Activated CD4-positive, alpha-beta T cell treated with anti-CD3 and anti-CD28 coated beads, Interleukin-2, amount 50 U/mL, for 1 hour (primary cell): ENCODE measurements at regions not wholly inside any gene's neighbourhood (a gene's known extent, or its start where the extent isn't known, plus 50 kb on each side); places are given as distances from the start of the nearest gene placed in this dataset.
"Not testable (repeated sequence)": the region's sequence is repeated elsewhere in the genome, so short reads cannot be mapped to it uniquely, and the experiment has no call there.

Experiments used
- DNase-seq: peaks from one replicate; pipeline ENCODE4 v3.0.0-alpha.2; 2020

DNA sequence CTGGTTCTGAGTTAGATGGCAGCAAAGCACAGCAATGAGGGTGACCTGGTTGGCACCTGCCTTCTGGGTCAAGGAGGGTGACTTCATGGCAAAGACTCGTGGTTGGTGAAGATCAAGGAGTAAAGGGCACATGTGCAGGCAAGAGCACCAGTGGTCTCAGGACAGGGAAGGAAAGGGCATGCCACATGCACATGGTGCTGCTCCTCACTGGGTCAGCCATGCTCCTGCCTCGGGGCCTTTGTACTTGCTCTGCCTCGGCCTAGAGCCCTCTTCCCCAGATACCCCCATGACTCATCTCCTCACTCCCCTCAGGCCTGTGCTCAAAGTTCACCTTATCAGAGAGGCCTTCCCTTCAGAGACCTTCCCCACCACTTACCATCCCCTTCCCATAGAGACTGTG, 106.7 kb upstream of the KDM7A start:
- no peak for DNase-seq

DNA sequence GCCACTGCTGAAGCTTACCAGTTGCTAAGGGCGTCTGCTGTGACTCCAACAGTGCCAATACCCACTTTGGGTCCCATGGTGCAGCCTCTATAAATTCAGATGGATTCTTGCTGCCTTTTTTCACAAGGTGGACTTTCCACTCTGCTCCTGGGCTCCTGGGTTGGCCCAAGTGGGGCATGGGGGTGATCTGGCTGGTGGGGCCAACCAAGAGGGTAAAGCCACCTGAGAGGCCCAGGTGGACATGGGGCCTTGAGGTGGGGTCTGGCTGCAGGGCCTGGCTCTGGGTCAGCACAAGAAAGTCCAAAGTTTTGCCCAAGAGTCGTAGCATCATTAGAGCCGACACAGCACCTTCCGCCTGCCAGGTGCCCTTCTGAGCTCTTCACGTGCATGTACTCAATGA, 105.2 kb upstream of the KDM7A start:
- no peak for DNase-seq

- no peak for DNase-seq
These were observed 104.5 kb upstream of the KDM7A start for GRCh38 chr7:140281255-140281654.

- no peak for DNase-seq
These were observed 99.2 kb upstream of the KDM7A start for GRCh38 chr7:140276001-140276400.

DNA sequence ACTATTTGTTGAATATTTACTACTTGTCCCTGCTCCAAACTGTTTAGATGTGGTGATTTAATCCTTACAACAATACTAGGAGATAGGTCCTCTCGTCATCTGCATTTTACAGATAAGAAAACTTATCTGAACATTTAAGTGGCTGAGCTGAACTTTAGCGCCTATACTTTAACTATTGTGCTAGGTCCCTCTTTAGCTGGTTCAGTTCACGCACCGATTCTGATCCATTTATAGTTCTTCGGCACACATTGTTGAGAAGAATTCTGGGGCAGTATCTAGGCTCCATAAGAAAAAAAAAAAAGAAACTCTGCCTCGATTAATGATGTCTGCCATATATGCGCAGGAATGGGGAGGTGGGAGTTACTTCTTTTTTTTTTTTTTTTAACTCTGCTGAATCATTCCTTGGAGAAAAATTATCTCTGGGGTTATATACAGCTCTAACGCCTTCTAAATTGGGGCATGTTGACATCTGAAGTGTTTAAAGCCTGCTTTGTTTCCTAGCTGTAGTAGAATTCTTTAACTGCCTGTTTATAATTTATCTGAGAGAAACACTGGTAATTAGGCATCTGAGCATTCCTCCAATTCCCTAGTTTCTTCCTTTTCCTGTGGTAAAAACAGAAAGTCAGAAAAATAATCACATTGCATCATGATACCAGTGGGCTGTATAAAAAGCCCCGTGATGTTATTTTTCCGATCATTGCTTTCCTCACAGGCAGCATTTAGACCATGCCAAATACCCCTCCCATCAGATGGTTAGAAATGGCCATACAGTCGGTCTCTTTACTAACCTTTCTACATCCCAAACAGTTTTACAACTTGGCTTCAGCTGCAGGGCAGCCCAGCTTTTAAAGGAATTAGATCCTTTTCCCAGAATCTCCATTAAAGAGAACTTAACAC, 98.5 kb upstream of the KDM7A start:
- DNase-seq, result no peak

DNA sequence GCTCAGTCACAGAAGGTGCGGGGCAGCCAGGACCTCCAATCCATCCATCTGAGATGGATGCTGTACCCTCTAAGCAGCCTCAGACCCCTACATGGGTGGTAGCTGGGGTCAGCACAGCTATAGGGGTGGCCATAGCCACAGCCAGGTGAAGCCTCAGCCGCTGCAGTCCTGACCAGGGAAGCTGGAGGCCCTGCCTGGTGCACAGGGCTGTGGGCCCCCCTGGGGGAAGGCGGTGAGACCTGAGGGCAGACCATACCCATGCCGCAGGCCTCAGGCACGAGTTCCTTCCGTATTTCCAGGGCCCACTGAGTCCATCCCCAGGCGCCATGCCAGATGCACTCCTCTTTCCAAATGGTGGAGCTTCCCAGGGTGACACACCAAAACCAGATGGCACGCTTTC, 96.6 kb upstream of the KDM7A start:
- DNase-seq, result no peak

DNA sequence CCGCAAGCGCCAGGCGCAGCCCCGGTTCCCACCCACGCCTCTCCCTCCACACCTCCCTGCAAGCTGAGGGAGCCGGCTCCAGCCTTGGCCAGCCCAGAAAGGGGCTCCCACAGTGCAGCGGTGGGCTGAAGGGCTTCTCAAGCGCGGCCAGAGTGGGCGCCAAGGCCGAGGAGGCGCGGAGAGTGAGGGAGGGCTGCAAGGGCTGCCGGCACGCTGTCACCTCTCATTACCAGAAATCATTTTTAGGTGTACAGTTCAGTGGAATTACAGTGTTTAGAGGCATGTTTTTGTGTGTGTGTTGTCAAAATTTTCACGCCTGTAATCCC, 94.8 kb upstream of the KDM7A start:
- DNase-seq, result not testable (repeated sequence)

DNA sequence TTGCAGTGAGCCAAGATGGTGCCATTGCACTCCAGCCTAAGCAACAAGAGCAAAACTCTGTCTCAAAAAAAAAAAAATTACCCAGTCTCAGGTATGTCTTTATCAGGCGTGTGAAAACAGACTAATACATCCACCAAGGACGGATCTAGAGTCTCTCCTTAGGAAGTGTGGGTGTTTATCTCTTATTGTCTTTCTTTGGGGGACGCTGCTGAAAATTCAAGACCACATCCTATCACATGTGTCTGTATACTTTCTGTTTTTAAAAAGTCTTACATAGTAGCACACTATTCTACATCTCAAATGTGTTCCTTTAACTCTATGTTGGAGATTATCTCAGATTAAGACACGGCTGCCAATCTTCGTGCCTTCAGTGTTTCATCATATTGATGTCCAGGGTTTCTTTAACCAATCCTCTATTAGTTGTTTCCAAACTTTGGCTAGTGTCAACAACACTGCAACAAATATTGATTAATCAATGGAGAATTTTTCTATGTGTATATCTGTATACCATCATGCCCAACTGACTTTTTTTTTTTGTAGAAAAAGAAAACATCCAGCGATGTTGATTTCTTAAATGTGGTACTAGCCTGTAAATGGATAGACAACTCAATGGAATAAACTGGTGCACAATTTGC, 92.3 kb upstream of the KDM7A start:
- no peak for DNase-seq

DNA sequence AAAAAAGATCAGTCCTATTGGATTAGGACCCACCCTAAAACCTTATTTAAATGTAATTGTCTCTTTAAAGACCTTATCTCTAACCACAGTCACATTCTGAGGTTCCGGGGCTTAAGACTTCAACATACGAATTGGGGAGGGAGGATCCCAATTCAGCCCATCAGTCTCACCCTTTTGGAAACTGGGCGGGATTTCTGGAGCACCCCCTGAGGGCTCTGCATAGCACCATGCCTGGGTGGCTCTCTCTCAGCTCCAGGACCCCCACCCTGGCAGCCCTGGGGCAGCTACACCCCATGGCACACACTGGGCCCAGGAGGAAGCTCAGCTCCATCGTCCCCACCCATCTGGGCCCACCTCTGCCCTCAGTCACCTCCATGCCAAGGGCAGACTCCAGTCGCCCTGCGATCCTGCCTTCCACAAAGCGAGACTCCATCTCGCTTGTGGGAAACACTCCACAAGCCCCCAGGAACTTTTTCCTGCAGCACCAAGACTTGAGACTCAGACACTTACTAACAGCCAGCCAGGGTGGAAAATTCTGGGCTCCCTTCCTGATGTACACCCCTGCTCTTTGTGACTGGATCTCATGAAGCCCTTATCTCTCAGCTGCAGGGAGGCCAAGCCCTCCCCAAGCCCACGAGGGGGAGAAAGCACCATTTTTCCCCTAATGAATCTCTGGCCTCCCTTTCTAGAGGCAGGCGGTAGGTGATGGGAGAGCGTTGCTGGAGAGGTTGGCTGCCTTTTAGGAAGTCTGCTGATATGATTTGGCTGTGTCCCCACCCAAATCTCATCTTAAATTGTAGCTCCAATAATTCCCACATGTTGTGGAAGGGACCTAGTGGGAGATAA, 90.8 kb upstream of the KDM7A start:
- DNase-seq, result no peak

GRCh38 chr7:140263277-140263676, 86.5 kb upstream of the KDM7A start:
- peak; percentile 11 for DNase-seq

GRCh38 chr7:140262242-140262903, 85.6 kb upstream of the KDM7A start:
- DNase-seq, result no peak

GRCh38 chr7:140261522-140261921, 84.7 kb upstream of the KDM7A start:
- DNase-seq, result no peak

DNA sequence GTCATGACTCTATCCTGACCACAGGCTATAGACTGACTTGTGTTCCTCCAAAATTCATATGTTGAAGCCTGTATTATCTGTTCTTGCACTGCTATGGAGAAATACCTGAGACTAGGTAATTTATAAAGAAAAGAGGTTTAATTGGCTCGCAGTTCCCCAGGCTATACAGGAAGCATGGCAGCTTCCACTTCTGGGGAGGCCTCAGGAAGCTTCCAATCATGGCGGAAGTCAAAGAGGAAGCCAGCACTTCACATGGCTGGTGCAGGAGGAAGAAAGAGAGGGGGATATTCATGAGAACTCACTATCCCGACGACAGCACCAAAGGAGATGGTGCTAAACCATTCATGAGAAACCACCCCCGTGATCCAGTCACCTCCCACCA, 84.3 kb upstream of the KDM7A start:
- DNase-seq, result no peak

DNA sequence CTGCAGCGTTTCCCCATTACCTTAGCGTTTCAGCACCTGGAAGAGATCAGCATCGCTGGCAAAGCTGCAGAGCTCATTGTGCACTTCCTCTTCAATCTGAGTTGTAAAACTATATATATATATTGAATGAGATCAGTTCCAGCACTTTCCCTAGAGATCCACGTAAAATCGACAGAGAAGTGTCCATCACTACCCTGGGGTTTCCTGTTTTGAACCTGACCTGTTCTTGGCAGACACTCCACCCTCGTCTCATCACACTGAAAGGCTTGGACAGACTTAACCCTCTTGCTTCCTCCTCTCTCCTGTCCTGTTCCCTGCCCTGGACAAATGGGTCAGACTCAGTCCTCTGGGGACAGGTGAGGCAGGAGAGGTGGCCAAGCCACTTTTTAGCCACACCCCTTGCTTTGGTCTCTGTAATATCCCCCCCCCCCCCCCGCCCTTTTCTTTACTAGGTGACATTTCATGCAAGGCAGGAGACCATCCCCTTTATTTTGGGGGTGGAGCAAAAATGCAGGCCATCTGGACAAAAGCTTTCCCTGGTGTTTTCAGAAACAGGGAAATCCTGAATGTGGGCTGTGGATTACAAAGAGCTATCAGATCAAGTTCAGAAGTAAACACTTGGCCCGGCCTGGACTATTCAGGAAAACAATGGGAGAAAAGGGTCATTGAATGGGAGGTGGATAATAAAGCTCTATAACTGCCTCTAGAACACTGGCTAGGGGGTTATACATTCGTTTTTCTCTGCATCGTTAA, 83.7 kb upstream of the KDM7A start:
- no peak for DNase-seq

DNA sequence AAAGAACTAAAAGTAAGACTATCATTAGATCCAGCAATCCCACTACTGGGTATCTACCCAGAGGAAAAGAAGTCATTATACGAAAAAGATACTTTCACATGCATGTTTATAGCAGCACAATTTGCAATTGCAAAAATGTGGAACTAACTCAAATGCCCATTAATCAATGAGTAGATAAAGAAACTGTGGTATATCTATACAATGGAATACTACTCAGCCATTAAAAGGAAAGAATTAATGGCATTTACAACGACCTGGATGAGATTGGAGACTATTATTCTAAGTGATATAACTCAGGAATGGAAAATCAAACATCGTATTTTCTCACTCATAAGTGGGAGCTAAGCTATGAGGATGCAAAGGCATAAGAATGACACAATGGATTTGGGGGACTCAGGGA, 80.5 kb upstream of the KDM7A start:
- DNase-seq, result not testable (repeated sequence)

- DNase-seq, result not testable (repeated sequence)
These were observed 78.2 kb upstream of the KDM7A start for GRCh38 chr7:140254976-140255375.

DNA sequence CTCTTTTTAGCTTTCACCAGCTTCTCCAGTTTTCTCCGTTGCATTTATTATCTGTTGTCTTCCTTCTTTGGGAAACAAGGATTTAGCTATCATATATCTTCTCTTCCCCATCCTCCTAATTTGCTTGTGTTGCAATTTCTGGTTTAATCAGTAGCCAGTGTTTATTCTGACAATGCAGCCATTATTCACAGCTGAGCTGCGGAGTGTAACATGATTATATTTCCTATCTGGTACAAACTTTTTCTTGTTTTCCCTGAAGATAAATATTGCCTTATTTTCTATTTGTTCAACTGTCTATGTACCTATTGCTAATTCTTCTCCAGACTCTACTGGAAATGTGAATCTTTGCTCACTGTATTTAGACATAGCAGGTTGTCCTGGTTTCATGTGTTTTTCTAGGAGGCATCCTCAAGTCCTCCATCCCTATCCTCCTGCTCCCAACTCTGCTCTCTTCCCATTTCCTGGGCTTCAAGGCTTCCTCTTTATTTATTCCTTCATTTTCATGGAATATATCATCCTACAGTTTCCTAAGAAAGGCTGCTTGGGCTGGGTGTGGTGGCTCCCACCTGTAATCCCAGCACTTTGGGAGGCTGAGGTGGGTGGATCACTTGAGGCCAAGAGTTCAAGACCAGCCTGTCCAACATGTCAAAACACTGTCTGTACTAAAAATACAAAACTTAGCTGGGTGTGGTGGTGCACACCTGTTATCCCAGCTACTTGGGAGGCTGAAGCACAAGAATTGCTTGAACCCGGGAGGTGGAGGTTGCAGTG, 72.4 kb upstream of the KDM7A start:
- DNase-seq, result no peak

DNA sequence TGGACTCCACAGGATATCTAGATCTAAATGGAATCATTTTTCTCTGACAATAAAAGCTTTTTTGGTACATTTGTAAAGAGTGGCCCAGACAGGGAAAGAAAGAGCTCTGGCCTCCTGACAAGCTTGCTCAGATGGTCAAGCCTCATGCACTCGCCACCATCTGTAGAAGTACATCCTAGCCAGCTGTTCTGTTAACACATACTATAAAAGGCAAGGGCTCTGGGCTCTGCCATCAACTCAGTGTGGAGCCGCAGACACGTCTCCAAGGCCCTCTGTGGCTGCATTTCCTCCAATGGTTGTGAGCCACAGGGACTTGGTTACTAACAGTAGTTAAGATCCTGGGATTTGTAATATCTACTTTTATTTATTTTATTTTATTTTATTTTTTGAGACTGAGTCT, 70.8 kb upstream of the KDM7A start:
- DNase-seq, result no peak

- no peak for DNase-seq
These were observed 68.9 kb upstream of the KDM7A start for GRCh38 chr7:140245611-140246105.

GRCh38 chr7:140242057-140243031, 65.6 kb upstream of the KDM7A start:
- no peak for DNase-seq
